ENCODE measurements at regions not wholly inside any gene's neighbourhood (a gene's known extent, or its start where the extent isn't known, plus 50 kb on each side); places are given as distances from the start of the nearest gene placed in this dataset.

DNA sequence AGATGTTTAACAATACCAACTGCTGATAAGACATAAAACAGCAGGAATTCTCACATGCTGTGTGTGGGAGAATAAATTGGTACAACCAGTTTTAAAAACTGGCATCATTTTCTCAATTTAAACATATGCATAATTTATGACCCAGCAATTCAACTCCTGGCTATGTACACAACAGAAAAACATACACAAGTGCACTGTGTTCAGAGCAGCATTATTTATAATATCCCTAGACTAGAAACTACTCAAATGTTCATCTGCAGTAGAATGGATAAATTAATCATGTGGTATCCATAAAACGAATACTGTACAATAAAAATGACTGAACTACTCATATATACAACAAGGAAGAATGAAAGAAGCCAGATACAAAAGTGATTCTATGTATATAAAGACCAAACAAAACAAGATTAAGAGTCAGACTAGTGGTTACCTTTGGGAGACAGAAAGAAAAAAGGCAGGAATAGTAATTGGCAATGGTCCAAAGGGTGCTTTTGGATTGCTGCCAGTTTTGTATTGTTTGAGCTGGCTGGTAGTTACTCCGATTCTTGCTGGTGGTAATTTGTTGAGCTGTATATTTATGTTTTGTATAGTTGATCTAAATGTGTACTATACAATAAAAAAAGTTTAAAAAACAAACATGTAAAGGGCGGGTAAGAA lies 306.0 kb downstream of the TFEC start (continued):
- 0 out of 2 replicates have a peak, but pooled peaks have one; percentile 15 for TF ChIP-seq ZBTB7A (tag by site-specific recombination; IDR thresholded peaks at IDR 0.05; ENCODE audit: low read depth)
- no peak for TF ChIP-seq ZNF221 (tag by site-specific recombination; IDR thresholded peaks at IDR 0.05; ENCODE audit: borderline replicate concordance)
- TF ChIP-seq SP3 (tag by site-specific recombination; IDR thresholded peaks at IDR 0.05) = no peak
- TF ChIP-seq, protein P1, sequence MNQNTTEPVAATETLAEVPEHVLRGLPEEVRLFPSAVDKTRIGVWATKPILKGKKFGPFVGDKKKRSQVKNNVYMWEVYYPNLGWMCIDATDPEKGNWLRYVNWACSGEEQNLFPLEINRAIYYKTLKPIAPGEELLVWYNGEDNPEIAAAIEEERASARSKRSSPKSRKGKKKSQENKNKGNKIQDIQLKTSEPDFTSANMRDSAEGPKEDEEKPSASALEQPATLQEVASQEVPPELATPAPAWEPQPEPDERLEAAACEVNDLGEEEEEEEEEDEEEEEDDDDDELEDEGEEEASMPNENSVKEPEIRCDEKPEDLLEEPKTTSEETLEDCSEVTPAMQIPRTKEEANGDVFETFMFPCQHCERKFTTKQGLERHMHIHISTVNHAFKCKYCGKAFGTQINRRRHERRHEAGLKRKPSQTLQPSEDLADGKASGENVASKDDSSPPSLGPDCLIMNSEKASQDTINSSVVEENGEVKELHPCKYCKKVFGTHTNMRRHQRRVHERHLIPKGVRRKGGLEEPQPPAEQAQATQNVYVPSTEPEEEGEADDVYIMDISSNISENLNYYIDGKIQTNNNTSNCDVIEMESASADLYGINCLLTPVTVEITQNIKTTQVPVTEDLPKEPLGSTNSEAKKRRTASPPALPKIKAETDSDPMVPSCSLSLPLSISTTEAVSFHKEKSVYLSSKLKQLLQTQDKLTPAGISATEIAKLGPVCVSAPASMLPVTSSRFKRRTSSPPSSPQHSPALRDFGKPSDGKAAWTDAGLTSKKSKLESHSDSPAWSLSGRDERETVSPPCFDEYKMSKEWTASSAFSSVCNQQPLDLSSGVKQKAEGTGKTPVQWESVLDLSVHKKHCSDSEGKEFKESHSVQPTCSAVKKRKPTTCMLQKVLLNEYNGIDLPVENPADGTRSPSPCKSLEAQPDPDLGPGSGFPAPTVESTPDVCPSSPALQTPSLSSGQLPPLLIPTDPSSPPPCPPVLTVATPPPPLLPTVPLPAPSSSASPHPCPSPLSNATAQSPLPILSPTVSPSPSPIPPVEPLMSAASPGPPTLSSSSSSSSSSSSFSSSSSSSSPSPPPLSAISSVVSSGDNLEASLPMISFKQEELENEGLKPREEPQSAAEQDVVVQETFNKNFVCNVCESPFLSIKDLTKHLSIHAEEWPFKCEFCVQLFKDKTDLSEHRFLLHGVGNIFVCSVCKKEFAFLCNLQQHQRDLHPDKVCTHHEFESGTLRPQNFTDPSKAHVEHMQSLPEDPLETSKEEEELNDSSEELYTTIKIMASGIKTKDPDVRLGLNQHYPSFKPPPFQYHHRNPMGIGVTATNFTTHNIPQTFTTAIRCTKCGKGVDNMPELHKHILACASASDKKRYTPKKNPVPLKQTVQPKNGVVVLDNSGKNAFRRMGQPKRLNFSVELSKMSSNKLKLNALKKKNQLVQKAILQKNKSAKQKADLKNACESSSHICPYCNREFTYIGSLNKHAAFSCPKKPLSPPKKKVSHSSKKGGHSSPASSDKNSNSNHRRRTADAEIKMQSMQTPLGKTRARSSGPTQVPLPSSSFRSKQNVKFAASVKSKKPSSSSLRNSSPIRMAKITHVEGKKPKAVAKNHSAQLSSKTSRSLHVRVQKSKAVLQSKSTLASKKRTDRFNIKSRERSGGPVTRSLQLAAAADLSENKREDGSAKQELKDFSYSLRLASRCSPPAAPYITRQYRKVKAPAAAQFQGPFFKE (tag by site-specific recombination; IDR thresholded peaks at IDR 0.05; ENCODE audit: borderline replicate concordance) = no peak
- peak; percentile 54; the same call in 1 of the 2 replicates for TF ChIP-seq ZNF350 (tag by site-specific recombination; IDR thresholded peaks at IDR 0.05)
- no peak for TF ChIP-seq ZNF292 (tag by site-specific recombination; IDR thresholded peaks at IDR 0.05; ENCODE audit: borderline replicate concordance, low read depth)
- no peak for TF ChIP-seq ZNF140 (tag by site-specific recombination; IDR thresholded peaks at IDR 0.05)
- TF ChIP-seq, protein P2, sequence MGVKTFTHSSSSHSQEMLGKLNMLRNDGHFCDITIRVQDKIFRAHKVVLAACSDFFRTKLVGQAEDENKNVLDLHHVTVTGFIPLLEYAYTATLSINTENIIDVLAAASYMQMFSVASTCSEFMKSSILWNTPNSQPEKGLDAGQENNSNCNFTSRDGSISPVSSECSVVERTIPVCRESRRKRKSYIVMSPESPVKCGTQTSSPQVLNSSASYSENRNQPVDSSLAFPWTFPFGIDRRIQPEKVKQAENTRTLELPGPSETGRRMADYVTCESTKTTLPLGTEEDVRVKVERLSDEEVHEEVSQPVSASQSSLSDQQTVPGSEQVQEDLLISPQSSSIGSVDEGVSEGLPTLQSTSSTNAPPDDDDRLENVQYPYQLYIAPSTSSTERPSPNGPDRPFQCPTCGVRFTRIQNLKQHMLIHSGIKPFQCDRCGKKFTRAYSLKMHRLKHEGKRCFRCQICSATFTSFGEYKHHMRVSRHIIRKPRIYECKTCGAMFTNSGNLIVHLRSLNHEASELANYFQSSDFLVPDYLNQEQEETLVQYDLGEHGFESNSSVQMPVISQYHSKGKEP (tag by site-specific recombination; IDR thresholded peaks at IDR 0.05) = peak; percentile 52; the same call in 1 of the 2 replicates
- 0 out of 2 replicates have a peak, but pooled peaks have one; percentile 13 for TF ChIP-seq ZNF341 (tag by site-specific recombination; IDR thresholded peaks at IDR 0.05; ENCODE audit: low read depth)
- no peak for TF ChIP-seq ZFP3 (tag by site-specific recombination; IDR thresholded peaks at IDR 0.05; ENCODE audit: low read depth)
- TF ChIP-seq ZNF670 (tag by site-specific recombination; IDR thresholded peaks at IDR 0.05; ENCODE audit: low read depth) = no peak
- TF ChIP-seq, protein P3, sequence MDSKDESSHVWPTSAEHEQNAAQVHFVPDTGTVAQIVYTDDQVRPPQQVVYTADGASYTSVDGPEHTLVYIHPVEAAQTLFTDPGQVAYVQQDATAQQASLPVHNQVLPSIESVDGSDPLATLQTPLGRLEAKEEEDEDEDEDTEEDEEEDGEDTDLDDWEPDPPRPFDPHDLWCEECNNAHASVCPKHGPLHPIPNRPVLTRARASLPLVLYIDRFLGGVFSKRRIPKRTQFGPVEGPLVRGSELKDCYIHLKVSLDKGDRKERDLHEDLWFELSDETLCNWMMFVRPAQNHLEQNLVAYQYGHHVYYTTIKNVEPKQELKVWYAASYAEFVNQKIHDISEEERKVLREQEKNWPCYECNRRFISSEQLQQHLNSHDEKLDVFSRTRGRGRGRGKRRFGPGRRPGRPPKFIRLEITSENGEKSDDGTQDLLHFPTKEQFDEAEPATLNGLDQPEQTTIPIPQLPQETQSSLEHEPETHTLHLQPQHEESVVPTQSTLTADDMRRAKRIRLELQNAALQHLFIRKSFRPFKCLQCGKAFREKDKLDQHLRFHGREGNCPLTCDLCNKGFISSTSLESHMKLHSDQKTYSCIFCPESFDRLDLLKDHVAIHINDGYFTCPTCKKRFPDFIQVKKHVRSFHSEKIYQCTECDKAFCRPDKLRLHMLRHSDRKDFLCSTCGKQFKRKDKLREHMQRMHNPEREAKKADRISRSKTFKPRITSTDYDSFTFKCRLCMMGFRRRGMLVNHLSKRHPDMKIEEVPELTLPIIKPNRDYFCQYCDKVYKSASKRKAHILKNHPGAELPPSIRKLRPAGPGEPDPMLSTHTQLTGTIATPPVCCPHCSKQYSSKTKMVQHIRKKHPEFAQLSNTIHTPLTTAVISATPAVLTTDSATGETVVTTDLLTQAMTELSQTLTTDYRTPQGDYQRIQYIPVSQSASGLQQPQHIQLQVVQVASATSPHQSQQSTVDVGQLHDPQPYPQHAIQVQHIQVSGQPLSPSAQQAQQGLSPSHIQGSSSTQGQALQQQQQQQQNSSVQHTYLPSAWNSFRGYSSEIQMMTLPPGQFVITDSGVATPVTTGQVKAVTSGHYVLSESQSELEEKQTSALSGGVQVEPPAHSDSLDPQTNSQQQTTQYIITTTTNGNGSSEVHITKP (tag by site-specific recombination; IDR thresholded peaks at IDR 0.05) = 0 out of 2 replicates have a peak, but pooled peaks have one; percentile 11
- TF ChIP-seq ZSCAN30 (tag by site-specific recombination; IDR thresholded peaks at IDR 0.05) = 0 out of 2 replicates have a peak, but pooled peaks have one; percentile 12
- TF ChIP-seq ZNF624 (tag by site-specific recombination; IDR thresholded peaks at IDR 0.05) = no peak
- TF ChIP-seq ZNF48 (tag by site-specific recombination; IDR thresholded peaks at IDR 0.05) = no peak
- no peak for TF ChIP-seq ZBTB48 (tag by site-specific recombination; IDR thresholded peaks at IDR 0.05)
- TF ChIP-seq YY2 (tag by site-specific recombination; IDR thresholded peaks at IDR 0.05) = no peak
- peak; percentile 87 for TF ChIP-seq ZNF366 (tag by site-specific recombination; conservative IDR thresholded peaks at IDR 0.05)
- TF ChIP-seq, protein P4, sequence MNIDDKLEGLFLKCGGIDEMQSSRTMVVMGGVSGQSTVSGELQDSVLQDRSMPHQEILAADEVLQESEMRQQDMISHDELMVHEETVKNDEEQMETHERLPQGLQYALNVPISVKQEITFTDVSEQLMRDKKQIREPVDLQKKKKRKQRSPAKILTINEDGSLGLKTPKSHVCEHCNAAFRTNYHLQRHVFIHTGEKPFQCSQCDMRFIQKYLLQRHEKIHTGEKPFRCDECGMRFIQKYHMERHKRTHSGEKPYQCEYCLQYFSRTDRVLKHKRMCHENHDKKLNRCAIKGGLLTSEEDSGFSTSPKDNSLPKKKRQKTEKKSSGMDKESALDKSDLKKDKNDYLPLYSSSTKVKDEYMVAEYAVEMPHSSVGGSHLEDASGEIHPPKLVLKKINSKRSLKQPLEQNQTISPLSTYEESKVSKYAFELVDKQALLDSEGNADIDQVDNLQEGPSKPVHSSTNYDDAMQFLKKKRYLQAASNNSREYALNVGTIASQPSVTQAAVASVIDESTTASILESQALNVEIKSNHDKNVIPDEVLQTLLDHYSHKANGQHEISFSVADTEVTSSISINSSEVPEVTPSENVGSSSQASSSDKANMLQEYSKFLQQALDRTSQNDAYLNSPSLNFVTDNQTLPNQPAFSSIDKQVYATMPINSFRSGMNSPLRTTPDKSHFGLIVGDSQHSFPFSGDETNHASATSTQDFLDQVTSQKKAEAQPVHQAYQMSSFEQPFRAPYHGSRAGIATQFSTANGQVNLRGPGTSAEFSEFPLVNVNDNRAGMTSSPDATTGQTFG (tag by site-specific recombination; IDR thresholded peaks at IDR 0.05; ENCODE audit: borderline replicate concordance) = no peak; the same call in 1 of the 2 replicates
- no peak for TF ChIP-seq ZNF585B (tag by site-specific recombination; IDR thresholded peaks at IDR 0.05)
- no peak for TF ChIP-seq ZNF521 (tag by site-specific recombination; IDR thresholded peaks at IDR 0.05)
- no peak for TF ChIP-seq MYNN (tag by site-specific recombination; IDR thresholded peaks at IDR 0.05; ENCODE audit: borderline replicate concordance)
- TF ChIP-seq ZNF175 (tag by site-specific recombination; IDR thresholded peaks at IDR 0.05) = no peak
- TF ChIP-seq ZNF426 (tag by site-specific recombination; IDR thresholded peaks at IDR 0.05) = no peak
- TF ChIP-seq, protein P5, sequence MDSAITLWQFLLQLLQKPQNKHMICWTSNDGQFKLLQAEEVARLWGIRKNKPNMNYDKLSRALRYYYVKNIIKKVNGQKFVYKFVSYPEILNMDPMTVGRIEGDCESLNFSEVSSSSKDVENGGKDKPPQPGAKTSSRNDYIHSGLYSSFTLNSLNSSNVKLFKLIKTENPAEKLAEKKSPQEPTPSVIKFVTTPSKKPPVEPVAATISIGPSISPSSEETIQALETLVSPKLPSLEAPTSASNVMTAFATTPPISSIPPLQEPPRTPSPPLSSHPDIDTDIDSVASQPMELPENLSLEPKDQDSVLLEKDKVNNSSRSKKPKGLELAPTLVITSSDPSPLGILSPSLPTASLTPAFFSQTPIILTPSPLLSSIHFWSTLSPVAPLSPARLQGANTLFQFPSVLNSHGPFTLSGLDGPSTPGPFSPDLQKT (IDR thresholded peaks at IDR 0.05; ENCODE audit: borderline replicate concordance, low read depth, low read length) = no peak
